NCI-H345 treated with DMSO at 0.1 percent for 48 hours (cell line): ENCODE measurements at regions not wholly inside any gene's neighbourhood (a gene's known extent, or its start where the extent isn't known, plus 50 kb on each side); places are given as distances from the start of the nearest gene placed in this dataset.
"Not testable (repeated sequence)": the region's sequence is repeated elsewhere in the genome, so short reads cannot be mapped to it uniquely, and the experiment has no call there.

Experiments
- DNase-seq: peaks from one replicate; lab custom pipeline; 2025; ENCODE audit not compliant: unreplicated experiment; lab: John Stamatoyannopoulos, UW

- DNase-seq, result no peak
These were observed 154.4 kb downstream of the CDRT15L2 start for GRCh38 chr17:20733923-20734322.

- no peak for DNase-seq
These were observed 156.3 kb downstream of the CDRT15L2 start for GRCh38 chr17:20735796-20736195.

DNA sequence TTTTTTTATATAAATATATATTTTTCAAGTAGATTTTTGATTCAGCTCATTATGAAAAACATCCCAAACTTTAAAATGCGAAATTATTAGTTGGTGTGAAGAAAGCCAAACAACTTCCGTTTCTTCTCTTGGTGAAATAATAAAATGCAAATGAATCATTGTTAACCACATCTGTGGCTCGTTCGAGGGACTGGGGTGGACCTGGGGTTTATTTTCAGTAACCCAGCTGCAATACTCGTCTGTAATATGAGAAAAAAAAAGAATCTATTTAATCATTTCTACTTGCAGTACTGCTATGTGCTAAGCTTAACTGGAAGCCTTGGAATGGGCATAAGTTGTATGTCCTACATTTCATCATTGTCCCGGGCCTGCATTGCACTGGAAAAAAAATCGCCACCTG, 158.1 kb downstream of the CDRT15L2 start:
- DNase-seq, result not testable (repeated sequence)

DNA sequence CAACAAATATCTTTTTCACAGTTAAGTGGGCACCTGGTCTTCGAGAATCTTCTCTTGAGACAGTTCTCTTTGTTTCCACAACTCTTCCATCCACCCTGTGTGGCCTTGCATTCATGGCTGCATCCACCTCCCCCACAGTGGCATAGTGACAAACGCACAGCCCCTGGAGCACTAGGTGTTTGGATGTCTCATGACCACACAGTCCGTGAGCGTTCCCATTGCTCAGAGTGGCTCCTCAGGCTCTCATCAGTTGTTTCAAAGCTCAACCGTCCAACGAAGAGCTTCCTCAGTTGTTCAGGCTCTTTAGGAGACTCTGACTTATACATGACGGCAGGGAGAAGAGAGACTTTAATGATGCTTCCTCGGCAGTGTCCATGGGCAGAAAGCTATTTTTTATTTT, 191.6 kb downstream of the CDRT15L2 start:
- no peak for DNase-seq

DNA sequence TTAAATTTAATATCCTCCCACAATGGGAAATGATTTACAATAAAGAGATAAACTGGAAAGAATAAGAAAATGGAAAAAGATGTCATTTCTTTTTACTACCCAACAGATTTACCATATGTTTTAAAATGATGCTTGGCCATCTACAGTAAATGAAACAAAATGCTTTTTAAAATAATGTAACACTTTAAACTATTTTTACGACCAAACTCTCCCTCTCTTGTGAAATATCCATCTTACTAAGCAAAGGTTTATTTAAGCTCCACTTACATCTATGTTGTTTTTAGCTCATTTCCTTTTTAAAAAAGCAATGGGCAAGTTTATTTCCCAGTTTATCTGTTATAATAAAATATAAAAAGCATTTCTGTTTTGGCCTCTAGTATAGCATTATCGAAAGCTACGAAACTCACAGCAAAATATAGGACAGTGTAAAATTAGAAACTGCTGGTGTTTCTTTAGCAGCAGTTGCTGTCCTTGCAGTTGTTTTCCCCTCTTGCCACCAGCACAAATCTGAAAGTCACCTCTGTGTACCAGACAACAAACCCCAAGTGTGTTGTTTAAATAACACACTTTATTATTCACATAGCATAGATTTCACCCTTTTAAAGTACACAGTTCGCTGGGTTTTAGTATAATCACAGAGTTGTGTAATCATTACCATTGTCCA, 195.1 kb downstream of the CDRT15L2 start:
- DNase-seq, result no peak

- no peak for DNase-seq
These were observed 195.8 kb downstream of the CDRT15L2 start for GRCh38 chr17:20775331-20775730.

GRCh38 chr17:20779521-20779920, 200.0 kb downstream of the CDRT15L2 start:
- DNase-seq, result no peak

DNA sequence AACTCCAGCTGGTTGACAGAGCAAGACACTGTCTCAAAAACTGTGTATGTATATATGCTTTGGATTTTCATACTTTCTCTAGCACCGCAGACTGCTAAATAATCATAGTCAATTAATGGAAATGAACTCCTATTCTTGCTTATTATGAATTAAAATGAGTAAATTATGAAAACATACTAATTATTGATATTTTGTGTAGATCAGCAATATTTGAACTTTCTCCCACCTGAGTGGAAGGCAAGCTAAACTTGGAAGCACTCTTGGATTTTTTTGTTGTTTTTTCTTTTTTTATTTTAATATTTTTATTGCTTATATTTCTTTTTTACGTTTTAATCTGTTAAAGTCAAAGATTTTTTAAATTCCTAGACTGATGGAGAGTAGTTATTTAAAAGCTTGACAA, 201.7 kb downstream of the CDRT15L2 start:
- DNase-seq, result no peak

GRCh38 chr17:20781869-20782268, 202.3 kb downstream of the CDRT15L2 start:
- DNase-seq, result not testable (repeated sequence)

- no peak for DNase-seq
These were observed 203.6 kb downstream of the CDRT15L2 start for GRCh38 chr17:20783091-20783490.

DNA sequence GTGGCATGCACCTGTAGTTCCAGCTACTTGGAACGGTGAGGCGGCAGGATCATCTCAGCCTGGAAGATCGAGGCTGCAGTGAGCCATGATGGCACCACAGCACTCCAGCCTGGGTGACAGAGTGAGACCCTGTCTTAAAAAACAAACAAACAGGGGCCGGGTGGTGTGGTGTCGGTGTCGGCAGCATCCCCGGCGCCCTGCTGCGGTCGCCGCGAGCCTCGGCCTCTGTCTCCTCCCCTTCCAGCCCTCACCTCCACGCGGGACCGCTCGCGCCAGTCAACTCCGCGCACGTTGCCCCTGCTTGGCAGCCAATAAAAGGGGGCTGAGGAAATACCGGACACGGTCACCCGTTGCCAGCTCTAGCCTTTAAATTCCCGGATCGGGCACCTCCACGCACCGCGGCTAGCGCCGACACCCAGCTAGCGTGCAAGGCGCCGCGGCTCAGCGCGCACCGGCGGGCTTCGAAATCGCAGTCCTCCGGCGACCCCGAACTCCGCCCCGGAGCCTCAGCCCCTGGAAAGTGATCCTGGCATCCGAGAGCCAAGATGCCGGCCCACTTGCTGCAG, 204.7 kb downstream of the CDRT15L2 start:
- no peak for DNase-seq

- DNase-seq, result no peak
These were observed 207.8 kb downstream of the CDRT15L2 start for GRCh38 chr17:20787281-20787680.

- no peak for DNase-seq
These were observed 212.1 kb downstream of the CDRT15L2 start for GRCh38 chr17:20791626-20792025.

- DNase-seq, result not testable (repeated sequence)
These were observed 215.0 kb downstream of the CDRT15L2 start for GRCh38 chr17:20794532-20794931.

GRCh38 chr17:20797292-20797691, 217.8 kb downstream of the CDRT15L2 start:
- DNase-seq, result no peak

- DNase-seq, result no peak
These were observed 220.6 kb downstream of the CDRT15L2 start for GRCh38 chr17:20800146-20800545.

DNA sequence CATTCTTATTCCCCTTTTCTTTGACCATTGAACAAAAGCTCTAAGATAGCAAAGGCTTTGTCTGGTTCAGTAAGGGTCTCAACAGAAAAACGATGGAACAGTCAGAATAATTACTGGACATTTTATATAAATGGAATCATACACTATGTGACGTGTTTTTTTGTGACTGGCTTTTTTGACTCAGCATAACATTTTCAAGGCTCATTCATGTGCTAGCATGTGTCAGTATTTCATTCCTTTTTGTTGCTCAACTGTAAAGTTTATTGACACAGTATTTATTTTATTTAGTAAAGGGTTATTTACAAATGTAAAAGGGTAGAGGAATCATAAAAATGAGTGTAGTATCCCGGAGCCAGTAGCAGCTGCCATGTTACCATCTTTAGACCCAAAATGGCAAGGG, 226.2 kb downstream of the CDRT15L2 start:
- no peak for DNase-seq

- not testable (repeated sequence) for DNase-seq
These were observed 228.0 kb downstream of the CDRT15L2 start for GRCh38 chr17:20807566-20807965.

DNA sequence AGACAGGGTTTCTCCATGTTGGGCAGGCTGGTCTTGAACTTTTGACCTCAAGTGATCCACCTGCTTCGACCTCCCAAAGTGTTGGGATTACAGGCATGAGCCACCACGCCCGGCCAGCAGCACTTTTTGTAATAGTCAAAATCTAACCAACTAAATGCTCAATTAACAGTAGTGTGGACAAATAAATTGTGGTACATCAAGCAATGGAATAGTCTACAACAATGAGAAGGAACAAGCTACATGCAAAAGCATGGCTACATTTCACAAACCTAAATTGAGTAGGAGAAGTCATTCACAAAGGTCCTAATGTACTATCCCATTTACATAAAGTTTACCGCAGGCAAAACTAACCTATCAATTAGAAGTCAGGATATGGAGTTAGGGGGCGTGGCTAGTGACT, 227.4 kb downstream of the USP22 start:
- not testable (repeated sequence) for DNase-seq

- no peak for DNase-seq
These were observed 218.9 kb downstream of the USP22 start for GRCh38 chr17:20823905-20824304.

GRCh38 chr17:20825539-20825938, 217.3 kb downstream of the USP22 start:
- DNase-seq, result no peak

DNA sequence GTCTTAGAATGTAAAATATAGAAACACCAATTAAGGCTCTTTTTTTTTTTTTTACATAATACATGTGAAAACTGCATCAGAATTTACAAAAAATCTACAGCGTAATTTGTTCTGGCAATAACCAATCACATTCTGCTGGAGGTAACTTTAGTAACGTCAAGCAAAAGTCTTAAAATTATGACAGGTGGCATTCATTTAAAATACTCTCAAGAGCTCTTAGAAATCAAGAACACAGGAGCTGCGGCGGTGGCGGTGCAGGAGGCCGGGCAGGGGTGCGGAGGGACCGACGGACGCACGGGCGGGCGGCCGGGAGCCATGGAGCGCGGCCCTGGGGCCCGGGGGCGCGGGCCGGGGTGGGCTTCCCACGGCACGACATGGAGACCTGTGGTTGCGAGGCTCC, 202.4 kb downstream of the USP22 start:
- not testable (repeated sequence) for DNase-seq
